Epithelial cell of esophagus (primary cell): ENCODE measurements at regions not wholly inside any gene's neighbourhood (a gene's known extent, or its start where the extent isn't known, plus 50 kb on each side); places are given as distances from the start of the nearest gene placed in this dataset.
"Not testable (repeated sequence)": the region's sequence is repeated elsewhere in the genome, so short reads cannot be mapped to it uniquely, and the experiment has no call there.

Source experiments
- DNase-seq: peaks from one replicate; pipeline ENCODE4 v3.0.0; 2010; ENCODE audit warnings: low read depth
- H3K4me3 ChIP-seq: 2 replicates; pipeline ENCODE4 v1.5.1; 2011; ENCODE audit warnings: mild to moderate bottlenecking, low read length, control low read depth
- TF ChIP-seq, protein P1 (sequence below): IDR thresholded peaks from 2 replicates; pipeline ENCODE4 v1.5.1; 2011; ENCODE audit warnings: low read depth, mild to moderate bottlenecking, low read length, control low read depth, inconsistent platforms; ENCODE audit not compliant: insufficient read depth; ENCODE audit errors: missing control alignments

DNA sequence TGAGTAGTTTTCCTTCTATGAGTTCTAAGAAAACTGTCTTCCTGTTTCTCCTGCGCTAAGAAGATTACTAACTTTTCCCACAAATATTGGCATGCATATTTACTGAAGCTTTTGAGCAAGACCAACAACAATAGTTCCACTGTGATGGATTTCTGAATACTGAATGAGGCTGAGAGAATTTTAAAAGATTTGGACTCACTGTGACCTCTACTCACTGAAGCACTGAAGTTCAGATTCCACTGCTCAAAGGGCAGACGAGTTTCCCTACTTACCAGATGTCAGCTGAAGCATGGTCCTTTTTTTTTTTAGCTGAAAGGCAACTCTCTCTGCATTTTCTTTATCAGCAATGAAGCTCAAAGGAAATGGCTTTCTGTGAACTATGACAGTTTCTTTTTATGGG, 718.5 kb downstream of the RFPL4B start:
- no peak overlapping the region for H3K4me3 ChIP-seq
- TF ChIP-seq, protein P1, sequence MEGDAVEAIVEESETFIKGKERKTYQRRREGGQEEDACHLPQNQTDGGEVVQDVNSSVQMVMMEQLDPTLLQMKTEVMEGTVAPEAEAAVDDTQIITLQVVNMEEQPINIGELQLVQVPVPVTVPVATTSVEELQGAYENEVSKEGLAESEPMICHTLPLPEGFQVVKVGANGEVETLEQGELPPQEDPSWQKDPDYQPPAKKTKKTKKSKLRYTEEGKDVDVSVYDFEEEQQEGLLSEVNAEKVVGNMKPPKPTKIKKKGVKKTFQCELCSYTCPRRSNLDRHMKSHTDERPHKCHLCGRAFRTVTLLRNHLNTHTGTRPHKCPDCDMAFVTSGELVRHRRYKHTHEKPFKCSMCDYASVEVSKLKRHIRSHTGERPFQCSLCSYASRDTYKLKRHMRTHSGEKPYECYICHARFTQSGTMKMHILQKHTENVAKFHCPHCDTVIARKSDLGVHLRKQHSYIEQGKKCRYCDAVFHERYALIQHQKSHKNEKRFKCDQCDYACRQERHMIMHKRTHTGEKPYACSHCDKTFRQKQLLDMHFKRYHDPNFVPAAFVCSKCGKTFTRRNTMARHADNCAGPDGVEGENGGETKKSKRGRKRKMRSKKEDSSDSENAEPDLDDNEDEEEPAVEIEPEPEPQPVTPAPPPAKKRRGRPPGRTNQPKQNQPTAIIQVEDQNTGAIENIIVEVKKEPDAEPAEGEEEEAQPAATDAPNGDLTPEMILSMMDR: no peak
- no peak for DNase-seq

DNA sequence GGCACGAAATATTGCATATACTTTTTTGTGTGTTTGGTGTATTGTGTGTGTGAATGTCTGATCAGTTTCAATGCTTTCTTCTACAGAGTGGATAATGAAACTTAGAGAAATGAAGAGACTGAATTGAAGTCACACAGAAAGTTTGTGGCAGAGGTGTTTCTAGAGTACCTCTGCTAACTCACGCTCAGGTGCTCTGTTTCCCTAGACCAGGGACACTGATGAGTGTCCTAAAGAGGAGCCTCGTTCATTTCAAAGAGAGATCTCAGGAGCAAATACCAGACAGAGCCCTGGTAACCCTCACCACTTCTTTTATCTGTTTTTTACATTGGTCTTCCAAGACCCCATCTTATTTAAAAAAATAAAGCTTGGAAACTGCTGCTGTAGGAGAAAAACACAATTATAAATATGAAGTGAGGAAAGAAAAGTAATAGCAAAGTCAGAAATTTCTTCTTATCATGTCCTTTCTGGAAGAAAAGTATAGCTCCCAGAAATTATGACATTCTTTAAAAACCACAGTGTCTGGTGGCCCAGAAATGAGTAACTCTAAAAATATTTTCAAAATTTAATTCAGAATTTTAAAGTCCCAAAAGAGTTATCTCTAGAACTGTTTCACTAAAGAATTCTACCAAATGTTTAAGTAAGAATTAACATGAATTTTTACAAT, 720.6 kb downstream of the RFPL4B start:
- no peak for DNase-seq
- no peak overlapping the region for H3K4me3 ChIP-seq
- TF ChIP-seq, protein P1: no peak

DNA sequence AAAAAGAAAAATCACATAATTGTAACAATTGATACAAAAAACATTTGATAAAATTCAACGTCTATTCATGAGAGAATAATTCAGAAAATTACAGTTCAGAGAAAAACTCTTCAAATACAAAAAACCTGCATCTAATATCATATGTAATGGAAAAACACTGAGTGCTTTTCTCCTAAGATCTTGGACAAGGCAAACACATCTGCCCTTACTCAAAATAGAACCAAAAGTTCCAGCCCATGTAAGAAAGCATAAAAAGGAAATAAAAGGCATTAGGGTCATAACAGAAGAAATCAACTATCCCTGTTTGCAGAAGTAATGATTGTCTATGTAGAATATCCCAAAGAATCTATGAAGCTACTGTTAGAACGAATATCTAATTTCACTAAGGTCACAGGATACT, 721.4 kb downstream of the RFPL4B start:
- TF ChIP-seq, protein P1: no peak
- DNase-seq: no peak

DNA sequence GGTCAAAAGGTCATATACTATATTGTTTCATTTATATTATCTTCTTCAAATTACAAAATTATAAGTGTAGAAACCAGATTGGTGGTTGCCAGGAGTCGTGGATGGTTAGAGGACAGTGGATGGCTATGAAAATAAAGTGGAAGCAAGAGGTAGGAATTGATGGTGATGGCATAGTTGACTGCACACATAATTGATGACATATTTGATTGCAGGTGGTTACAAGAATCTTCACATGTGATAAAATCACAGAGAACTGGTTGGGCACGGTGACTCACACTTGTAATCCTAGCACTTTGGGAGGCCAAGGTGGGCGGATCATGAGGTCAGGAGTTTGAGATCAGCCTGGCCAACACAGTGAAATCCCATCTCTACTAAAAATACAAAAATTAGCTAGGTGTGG, 723.6 kb downstream of the RFPL4B start:
- H3K4me3 ChIP-seq: not testable (repeated sequence)
- DNase-seq: peak; percentile 19

More for the DNA sequence above, 721.4 kb downstream of the RFPL4B start:
- no peak overlapping the region for H3K4me3 ChIP-seq

DNA sequence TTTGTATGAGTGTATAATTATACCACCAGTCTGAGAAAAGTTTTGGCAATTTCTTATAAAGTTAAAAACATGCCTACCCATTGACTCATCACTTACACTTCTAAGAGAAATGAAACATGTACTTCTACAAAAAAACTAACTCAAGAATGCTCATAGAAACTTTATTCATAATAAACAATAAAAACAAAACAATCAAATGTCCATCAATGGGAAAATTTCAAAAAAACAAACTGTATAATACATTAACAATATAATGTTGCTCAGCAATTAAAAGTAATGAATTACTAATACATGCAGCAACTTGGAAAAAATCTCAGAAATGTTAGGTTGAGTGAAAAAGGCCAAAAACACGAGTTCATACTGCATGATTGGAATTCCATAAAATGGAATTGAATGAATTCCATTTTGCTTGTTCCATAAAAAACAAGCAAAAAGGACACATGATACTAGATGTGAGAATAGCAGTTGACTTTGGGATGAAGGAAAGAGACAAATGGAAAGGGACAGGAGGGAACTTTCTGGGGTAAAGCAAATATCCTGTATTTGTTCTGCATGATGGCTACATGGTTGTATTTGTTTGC, 726.6 kb downstream of the RFPL4B start:
- TF ChIP-seq, protein P1: no peak
- no peak overlapping the region for H3K4me3 ChIP-seq
- DNase-seq: peak; percentile 7

DNA sequence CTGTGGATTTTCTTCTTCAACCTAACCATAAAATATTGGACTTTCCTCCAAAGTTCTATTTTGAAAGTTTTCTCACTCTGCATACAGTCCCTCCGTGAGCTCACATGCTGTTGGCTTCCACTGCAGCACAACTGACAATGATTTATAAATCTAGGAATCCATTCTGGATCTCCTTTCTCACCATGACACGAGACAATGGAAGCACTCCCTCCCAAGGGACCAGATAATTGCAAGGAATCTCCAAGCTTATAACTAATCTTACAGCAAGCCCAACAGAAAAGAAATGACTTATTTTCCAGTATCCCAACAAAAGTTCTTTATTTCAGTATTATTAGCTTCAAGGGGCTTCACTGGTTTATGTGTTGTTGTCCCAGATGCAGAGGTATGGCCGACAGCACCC, 729.0 kb downstream of the RFPL4B start:
- TF ChIP-seq, protein P1: no peak
- no peak for DNase-seq
- no peak overlapping the region for H3K4me3 ChIP-seq

DNA sequence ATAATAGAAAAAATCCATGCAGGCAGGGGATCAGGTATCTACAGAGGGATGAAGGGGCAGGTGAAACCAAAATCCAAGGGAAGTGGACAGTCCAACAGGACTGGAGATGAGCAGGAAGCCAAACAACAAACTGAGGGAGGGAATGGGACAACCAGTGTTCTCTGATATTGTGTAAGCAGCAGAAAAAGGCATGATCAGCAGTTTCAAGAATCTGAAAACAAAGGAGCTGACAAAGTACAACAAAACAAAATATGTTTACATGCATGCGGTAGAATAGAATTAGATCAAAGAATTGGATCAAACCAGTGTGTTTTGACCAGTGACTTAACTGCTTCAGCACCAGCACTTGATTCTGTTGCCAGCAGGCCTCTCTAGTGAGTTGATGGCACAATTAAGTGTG, 729.7 kb downstream of the RFPL4B start:
- no peak overlapping the region for H3K4me3 ChIP-seq
- DNase-seq: no peak
- TF ChIP-seq, protein P1: no peak

DNA sequence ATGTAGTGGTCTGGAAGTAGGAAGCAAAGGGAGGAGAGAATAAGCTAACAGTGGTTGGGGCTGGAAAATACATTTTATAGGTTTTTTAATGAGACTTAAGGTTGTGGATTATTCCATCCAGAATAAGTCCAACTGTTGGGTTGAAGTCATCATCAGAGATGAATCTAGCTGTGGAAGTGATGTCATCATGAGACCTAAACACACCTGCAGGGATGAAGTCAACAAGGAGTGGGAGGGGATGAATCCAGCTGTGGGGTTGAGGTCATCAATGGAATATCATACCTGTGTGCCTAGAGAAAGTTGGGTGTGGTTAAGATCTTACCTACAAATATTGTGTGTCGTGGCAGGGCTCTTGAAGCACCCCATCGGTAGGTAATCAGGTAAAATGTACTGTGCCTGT, 730.7 kb downstream of the RFPL4B start:
- TF ChIP-seq, protein P1: no peak
- H3K4me3 ChIP-seq: no peak overlapping the region
- DNase-seq: peak; percentile 35
